Sciatic nerve (tissue), 2 donors: ENCODE measurements at regions not wholly inside any gene's neighbourhood (a gene's known extent, or its start where the extent isn't known, plus 50 kb on each side); places are given as distances from the start of the nearest gene placed in this dataset.

Experiments used
- ATAC-seq: fragments of 200-7000 bp; cut with Tn5 transposase; one replicate; pipeline ENCODE4 v1.9.1; 2020; ENCODE audit warnings: mild to moderate bottlenecking, moderate library complexity
- DNase-seq: peaks from one replicate; pipeline ENCODE4 v3.0.0-alpha.2; 2020; ENCODE audit warnings: low spot score
- intact Hi-C: fragments of 100-400 bp; cut with DNase I; formaldehyde crosslinking; loops from one replicate; pipeline ENCODE4 v1.14.2; 2022
- donor health status: DM: no; HTN: no; CAD: no.
- donor health status: DM: no; HTN: no; CAD: no.

GRCh38 chr13:73157031-73157430 is 98.2 kb downstream of the KLF5 start:
- intact Hi-C loops: no loop called here
- DNase-seq (no peak), ATAC-seq (no peak)

- ATAC-seq: no peak
- intact Hi-C loops: no loop called here
- no peak for DNase-seq
Measured at GRCh38 chr13:73146707-73147106, 87.9 kb downstream of the KLF5 start.

- ATAC-seq: no peak
- DNase-seq: no peak
- intact Hi-C loops: no loop called here
Measured at GRCh38 chr13:73142071-73142470, 83.3 kb downstream of the KLF5 start.

GRCh38 chr13:73141292-73141771 is 82.5 kb downstream of the KLF5 start:
- DNase-seq (no peak), ATAC-seq (no peak)
- intact Hi-C loops: no loop called here

- intact Hi-C loops: no loop called here
- no peak for DNase-seq
- no peak for ATAC-seq
Measured at GRCh38 chr13:73140801-73141200, 82.0 kb downstream of the KLF5 start.

- intact Hi-C loops: no loop called here
- DNase-seq (no peak), ATAC-seq (peak; percentile 85)
Measured at GRCh38 chr13:73138638-73139491, 80.1 kb downstream of the KLF5 start.

- intact Hi-C loops: no loop called here
- DNase-seq (no peak), ATAC-seq (peak; percentile 23)
Measured at GRCh38 chr13:73138276-73138637, 79.5 kb downstream of the KLF5 start.

- intact Hi-C loops: no loop called here
- no peak for ATAC-seq
- no peak for DNase-seq
Measured at GRCh38 chr13:73136776-73137175, 78.0 kb downstream of the KLF5 start.

GRCh38 chr13:73133531-73133930 is 74.7 kb downstream of the KLF5 start:
- peak; percentile 22 for ATAC-seq
- intact Hi-C loops: no loop called here
- DNase-seq: no peak

- no peak for ATAC-seq
- no peak for DNase-seq
- intact Hi-C loops: no loop called here
Measured at GRCh38 chr13:73131247-73131646, 72.4 kb downstream of the KLF5 start.

GRCh38 chr13:73129023-73129422 is 70.2 kb downstream of the KLF5 start:
- intact Hi-C loops: no loop called here
- DNase-seq (no peak), ATAC-seq (no peak)
